PFSK-1 (cell line): ENCODE measurements at regions not wholly inside any gene's neighbourhood (a gene's known extent, or its start where the extent isn't known, plus 50 kb on each side); places are given as distances from the start of the nearest gene placed in this dataset.

Experiments used
- FOXP2 ChIP-seq: optimal IDR thresholded peaks from 2 replicates; pipeline ENCODE3; 2011; ENCODE audit warnings: borderline replicate concordance, control low read depth, inconsistent platforms; ENCODE audit not compliant: insufficient read depth; ENCODE audit errors: extremely low read length, extremely low read depth
- POLR2AphosphoS5 ChIP-seq: IDR thresholded peaks from 2 replicates; pipeline ENCODE4 v1.6.1; 2012; ENCODE audit warnings: low read depth, mild to moderate bottlenecking, control low read depth, low read length, moderate library complexity
- REST ChIP-seq, 2 experiments: IDR thresholded peaks; 2 replicates each; pipeline versions ENCODE4 v1.6.1 to v1.8.0; 2011 to 2012; ENCODE audit warnings: low read depth in 2 of 2, low read length in 2 of 2, control low read depth in 1 of 2, inconsistent platforms in 1 of 2, mild to moderate bottlenecking in 1 of 2, moderate library complexity in 1 of 2; ENCODE audit not compliant: insufficient read depth in 1 of 2
- SIN3A ChIP-seq: IDR thresholded peaks from 2 replicates; pipeline ENCODE4 v1.6.1; 2012; ENCODE audit warnings: mild to moderate bottlenecking, low read length, moderate library complexity, borderline replicate concordance; ENCODE audit not compliant: insufficient read depth
- TAF1 ChIP-seq: IDR thresholded peaks from 2 replicates; pipeline ENCODE4 v1.6.1; 2012; ENCODE audit warnings: low read length, control low read depth, borderline replicate concordance; ENCODE audit not compliant: insufficient read depth

- TF ChIP-seq REST (IDR thresholded peaks at IDR 0.05; ENCODE audit: insufficient read depth in 1 of 2, low read depth in 2 of 2, low read length in 2 of 2) (no peak), SIN3A (no peak), TAF1 (no peak), POLR2AphosphoS5 (no peak), FOXP2 (no peak)
These were observed 243.8 kb upstream of the HHIP start for GRCh38 chr4:144402176-144402575.
